Fibroblast of lung (primary cell): ENCODE measurements at regions not wholly inside any gene's neighbourhood (a gene's known extent, or its start where the extent isn't known, plus 50 kb on each side); places are given as distances from the start of the nearest gene placed in this dataset.

Experiments used
- EZH2 ChIP-seq: IDR thresholded peaks from 2 replicates; pipeline ENCODE4 v1.5.1; 2012; ENCODE audit warnings: low read length, control low read depth, mild to moderate bottlenecking; ENCODE audit errors: missing control alignments
- TF ChIP-seq, protein P1 (sequence below), 2 donors: IDR thresholded peaks in 1 of 2; conservative IDR thresholded peaks in 1 of 2; 1 replicate in 1 of 2; 2 replicates in 1 of 2; pipeline ENCODE4 v1.5.1; 2011 to 2012; ENCODE audit warnings: low read length in 2 of 2, control low read depth in 1 of 2, inconsistent platforms in 1 of 2, low read depth in 1 of 2, mild to moderate bottlenecking in 1 of 2

DNA sequence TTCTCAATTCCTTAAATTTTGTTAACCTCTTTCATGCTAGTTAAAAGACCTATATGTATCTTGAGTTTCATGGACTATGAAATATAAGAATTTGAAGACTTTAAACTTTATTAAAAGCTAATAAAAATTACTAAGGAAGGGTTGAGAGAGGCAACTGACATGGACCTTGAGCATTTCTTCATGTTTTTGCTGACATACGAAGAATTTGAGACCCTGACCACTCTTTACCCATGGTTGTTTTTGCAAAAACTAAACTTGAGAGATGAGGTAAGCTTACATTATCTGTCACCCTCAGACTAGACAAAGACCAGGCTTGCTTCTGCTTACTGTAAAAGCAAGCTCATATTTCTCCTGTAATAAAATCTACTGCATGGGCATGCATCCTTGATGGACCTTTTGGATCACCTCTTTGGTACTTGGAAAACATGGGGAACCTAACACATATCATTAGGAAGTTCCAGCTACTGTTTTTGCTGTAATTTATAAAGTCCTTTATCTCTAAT lies 338.2 kb upstream of the PABPC4L start:
- TF ChIP-seq, protein P1, sequence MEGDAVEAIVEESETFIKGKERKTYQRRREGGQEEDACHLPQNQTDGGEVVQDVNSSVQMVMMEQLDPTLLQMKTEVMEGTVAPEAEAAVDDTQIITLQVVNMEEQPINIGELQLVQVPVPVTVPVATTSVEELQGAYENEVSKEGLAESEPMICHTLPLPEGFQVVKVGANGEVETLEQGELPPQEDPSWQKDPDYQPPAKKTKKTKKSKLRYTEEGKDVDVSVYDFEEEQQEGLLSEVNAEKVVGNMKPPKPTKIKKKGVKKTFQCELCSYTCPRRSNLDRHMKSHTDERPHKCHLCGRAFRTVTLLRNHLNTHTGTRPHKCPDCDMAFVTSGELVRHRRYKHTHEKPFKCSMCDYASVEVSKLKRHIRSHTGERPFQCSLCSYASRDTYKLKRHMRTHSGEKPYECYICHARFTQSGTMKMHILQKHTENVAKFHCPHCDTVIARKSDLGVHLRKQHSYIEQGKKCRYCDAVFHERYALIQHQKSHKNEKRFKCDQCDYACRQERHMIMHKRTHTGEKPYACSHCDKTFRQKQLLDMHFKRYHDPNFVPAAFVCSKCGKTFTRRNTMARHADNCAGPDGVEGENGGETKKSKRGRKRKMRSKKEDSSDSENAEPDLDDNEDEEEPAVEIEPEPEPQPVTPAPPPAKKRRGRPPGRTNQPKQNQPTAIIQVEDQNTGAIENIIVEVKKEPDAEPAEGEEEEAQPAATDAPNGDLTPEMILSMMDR (conservative IDR thresholded peaks at IDR 0.05 in 1 of 2, IDR thresholded peaks at IDR 0.05 in 1 of 2; ENCODE audit: low read depth in 1 of 2, low read length in 2 of 2): no peak
- no peak for TF ChIP-seq EZH2
